Gastroesophageal sphincter (tissue), 3 donors: ENCODE measurements at regions not wholly inside any gene's neighbourhood (a gene's known extent, or its start where the extent isn't known, plus 50 kb on each side); places are given as distances from the start of the nearest gene placed in this dataset.

Experiments
- CTCF ChIP-seq, 4 experiments: fragments of 200-600 bp in 2 of 4; fragments of 450-650 bp in 2 of 4; sonication (generic) in 1 of 4; IDR thresholded peaks; one replicate each; pipeline ENCODE4 v1.5.1; 2017 to 2019; ENCODE audit warnings: antibody characterized with exemption in 4 of 4, mild to moderate bottlenecking in 2 of 4, moderate library complexity in 2 of 4
- EP300 ChIP-seq: sonication (generic); formaldehyde crosslinking; IDR thresholded peaks from one replicate; pipeline ENCODE4 v1.6.1; 2017; ENCODE audit warnings: antibody characterized with exemption, mild to moderate bottlenecking

- TF ChIP-seq EP300, result no peak
- no peak for TF ChIP-seq CTCF (IDR thresholded peaks at IDR 0.05)
Observed at GRCh38 chr4:167838686-167839085, 253.7 kb upstream of the ANXA10 start.
